ENCODE measurements at regions not wholly inside any gene's neighbourhood (a gene's known extent, or its start where the extent isn't known, plus 50 kb on each side); places are given as distances from the start of the nearest gene placed in this dataset.

DNA sequence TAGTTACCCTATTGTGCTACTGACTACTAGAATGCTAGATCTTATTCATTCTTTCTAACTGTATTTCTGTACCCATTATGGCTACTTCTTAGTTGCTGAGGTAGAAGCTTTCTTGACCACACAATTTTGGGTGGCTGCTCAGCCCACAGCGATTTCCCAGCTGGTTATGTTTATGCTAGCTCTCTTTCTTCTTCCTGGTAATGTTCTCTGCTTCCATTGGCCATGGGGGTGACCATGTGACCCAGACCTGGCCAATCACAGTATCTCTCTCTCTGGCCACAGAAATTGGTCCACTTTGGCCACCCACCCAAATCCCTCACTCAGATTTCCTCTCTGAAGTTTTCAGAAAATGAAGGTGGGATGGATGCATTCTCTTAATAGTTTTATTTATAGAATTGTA, 427.9 kb upstream of the CLINT1 start:
- DNase-seq = no peak

DNA sequence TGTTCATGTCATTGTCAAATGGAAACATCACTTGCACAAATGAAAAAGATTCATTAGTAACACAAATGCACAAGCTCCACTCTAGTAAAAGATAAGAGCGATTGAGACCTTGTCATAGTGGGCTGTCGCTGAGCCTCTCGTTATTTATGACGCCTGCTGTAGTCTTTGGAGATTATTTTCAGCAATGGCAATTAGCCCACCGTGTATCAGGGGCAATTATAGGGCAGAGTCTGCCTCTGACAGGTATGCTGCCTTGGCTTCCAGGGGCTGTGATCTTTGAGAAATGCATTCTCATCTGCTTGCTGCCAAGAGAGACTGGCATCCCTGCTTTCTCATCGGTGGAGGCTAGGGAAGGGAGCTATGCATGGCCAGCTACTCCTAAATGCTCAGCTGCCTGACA, 426.8 kb upstream of the CLINT1 start:
- peak; percentile 62 for DNase-seq

DNA sequence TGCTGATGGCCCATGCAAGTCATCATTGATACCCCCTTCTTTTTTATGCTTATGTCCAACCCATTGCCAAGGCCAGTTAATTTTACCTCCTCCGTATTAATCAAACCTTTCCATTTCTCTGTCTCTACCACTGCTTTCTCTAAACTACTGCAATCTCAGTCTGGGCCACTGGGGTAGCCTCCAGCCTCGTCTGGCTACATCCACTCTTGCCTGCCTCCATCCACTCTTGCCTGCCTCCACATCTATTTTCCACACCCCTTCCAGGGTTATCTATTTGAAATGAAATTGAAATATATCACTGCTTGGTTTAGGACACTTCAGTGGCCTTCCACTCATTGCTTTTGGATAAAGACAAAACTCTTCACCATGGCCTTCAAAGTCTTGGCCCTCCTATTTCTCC, 425.3 kb upstream of the CLINT1 start:
- no peak for DNase-seq

DNA sequence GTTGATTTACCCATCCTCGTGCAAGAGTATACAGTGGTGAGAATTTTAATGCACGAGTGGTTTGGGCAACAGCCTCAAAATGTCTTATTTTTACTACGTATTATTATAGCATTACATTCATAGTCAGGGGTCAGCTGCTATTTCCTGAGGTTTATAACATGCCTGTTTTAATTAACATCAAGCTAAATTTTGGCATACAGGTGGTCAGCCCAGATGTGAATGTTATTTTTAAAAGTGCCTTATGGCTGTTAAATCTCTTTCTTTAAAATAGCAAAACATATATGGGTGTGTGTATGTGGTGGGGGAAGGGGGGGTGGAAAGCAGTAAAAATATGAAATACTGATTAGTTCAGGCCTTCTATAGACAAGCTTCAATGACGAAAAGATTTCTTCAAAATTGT, 424.5 kb upstream of the CLINT1 start:
- DNase-seq = no peak

DNA sequence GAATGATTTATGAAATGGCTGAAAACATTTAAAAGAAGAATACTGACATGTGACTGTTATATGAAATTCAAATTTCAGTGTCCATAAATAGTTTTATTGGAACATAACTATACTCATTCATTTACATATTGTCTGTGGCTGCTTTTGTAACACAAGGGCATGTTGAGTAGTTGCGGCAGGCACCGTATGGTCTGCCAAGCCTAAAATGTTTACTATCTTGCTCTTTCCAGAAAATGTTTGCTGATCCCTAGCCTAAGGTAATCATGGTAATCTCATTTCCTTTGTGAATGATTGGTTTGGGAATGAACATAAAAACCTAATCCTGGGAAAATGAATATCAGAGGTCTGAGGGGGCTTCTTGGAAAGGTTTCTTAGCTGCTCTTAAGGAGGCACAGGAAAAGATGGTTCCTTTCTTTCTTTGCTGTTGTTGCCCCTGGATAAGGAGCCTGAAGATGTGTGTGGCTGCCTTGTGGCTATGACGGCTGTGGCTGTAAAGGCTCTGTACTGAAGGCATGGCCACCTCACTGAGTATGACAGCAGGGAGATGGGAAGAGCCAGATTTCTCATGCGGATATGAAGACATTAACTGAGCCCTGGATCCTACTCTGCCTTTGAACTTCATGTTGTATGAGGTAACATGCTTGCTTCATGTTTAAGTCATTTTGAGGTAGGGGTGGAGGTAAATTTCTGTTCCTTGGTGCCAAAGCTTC, 419.4 kb upstream of the CLINT1 start:
- no peak for DNase-seq

DNA sequence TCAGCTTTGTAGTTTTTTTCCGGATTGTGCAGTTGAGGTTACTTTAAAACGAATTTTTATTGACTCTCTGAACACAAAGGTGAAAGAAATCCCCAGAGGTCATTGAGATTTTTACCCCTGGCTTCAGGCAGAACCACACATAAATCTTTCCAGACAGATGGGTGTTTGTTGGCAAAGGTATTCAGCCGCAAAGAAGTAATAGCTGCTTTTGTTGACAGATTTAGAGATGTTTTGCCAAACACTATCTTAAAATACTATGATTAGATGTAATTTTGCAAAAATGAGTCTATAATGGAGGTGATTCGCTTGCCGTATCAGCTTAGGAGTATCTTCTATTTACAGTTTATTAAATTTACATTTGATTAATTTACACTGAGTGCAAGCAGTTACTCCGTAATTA, 418.3 kb upstream of the CLINT1 start:
- DNase-seq = peak; percentile 42

DNA sequence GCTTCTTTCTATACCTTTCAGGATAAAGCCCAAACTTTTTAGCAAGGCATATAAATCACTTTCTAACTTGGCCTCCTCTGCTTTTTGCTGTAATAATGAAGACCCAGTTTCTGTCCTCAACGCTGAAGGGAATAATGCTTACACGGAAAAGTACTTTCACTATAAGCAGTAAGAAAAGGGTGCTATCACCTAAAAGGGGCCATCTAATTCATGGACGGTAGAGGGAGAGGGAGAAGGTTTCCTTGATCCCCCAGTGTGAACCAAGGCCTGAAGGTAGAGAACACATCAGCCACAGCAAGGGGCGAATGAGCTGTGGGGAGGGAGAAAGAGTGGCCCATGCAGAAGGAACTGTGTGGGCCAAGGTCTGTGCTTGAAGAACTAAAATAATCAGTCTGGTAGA, 417.7 kb upstream of the CLINT1 start:
- no peak for DNase-seq

DNA sequence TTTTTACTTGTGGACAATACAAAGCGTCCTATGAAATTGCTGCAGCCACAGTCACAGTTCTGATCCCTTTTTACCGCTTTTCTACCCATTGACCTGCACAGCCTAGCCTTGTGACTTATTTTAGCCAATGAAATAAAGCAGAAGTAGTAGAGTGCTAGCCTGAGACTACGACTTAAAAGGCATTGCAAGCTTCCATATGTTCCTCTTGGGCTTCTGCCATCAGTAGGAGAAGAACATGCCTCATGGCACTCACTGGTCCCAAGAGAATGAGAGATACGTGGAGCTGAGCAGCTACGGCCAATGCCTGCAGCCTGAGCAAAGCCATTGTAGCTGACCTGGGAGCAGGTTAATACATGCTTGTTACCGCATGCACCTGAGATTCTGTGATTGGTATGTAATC, 416.6 kb upstream of the CLINT1 start:
- no peak for DNase-seq

GRCh38 chr5:158273035-158273434, 414.1 kb upstream of the CLINT1 start:
- DNase-seq = no peak

DNA sequence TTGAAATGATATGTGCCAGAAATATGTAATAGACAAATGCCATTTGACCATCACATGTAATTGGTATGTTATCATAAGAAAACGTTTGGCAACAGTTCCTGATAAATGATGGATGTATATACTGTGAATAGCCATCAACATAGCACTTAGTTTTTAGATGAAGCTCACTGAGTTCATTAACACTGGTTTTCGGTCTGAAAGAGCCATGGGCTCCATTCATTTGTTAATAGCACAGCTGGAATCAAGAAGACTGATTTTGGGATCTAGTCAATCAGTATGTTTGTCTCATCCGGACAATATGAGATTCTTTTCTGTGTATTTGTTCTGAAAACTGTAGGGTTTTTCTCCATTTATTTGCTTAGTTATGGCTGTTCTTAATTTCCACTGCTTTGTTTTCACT, 413.5 kb upstream of the CLINT1 start:
- DNase-seq = no peak

DNA sequence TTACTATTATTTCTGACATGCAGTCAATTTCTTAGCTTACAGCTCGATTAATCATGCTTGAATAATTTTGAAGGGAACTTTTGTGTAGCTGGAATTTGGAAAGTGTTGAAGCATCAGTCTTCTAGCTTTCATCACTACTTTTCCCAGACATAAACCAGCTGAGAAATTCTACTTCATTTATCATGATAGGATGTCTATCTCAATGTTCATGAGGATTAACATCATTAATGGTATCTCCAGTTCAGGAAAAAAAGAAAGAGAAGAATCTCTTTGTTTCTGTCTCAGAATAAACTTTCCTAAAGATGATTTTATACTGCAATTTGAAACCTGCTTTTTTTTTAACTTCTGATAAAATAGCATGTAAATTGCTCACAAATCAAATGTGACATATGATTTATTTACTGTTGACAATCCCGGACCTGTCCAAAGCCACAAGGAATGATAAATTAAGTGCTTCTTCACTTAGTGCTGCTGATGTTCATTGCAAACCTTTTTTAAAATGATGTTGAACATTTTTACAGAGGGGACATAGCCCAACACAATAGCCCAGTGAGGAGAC, 412.1 kb upstream of the CLINT1 start:
- no peak for DNase-seq

GRCh38 chr5:158268286-158268685, 409.3 kb upstream of the CLINT1 start:
- DNase-seq = no peak

GRCh38 chr5:158267228-158267627, 408.3 kb upstream of the CLINT1 start:
- DNase-seq = no peak

DNA sequence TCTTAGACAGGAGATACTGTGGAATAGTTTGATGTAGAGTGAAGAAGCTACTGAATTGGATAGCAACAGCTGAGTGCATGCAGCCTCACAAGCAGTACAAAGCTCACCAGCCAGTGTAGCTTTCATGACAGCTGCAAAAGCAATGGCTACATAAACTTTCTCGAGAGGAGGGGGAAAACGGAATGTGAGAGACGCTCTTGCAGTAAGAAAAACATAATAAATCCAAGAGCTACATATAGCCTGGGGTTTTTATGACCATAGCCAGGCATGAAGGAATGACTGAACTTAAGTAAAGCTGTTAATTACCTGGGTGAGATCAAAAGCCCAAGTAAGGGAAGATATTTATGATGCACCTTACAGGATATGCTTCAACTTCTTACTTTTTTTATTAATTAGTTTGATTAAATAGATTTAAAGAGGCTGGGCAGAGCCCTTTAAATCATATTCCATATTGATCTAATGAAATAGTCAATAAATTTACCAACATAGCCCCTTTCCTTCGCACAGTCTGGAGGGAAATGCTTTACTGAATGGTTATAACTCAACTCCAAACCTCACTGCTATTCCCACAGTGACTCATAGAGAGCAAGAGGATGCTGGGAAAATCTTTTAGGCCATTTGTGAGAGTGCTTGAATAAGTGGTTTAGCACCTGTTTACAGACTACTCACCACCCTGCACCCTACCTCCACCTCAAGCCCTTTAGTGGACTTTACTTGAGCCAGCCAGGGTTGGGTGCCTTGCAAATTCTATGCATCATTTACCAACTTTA, 407.2 kb upstream of the CLINT1 start:
- DNase-seq = no peak

GRCh38 chr5:158265346-158265745, 406.4 kb upstream of the CLINT1 start:
- no peak for DNase-seq

DNA sequence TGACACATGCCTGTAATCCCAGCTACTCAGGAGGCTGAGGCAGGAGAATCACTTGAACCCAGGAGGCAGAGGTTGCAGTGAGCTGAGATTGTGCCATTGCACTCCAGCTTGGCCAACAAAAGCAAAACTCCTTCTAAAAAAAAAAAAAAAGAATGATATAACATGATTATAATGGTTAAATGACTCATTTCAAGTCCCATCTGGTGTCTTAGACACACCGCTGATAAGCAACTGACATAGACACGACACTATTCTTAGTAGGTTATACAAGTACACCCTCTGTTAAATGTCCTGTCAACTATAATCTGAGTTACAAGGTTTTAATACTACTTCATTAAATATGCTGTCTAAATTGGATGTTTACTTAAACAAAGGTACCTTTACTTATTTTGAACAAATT, 405.3 kb upstream of the CLINT1 start:
- no peak for DNase-seq

- no peak for DNase-seq
These were observed 402.9 kb upstream of the CLINT1 start for GRCh38 chr5:158261674-158262367.

GRCh38 chr5:158256096-158256495, 397.2 kb upstream of the CLINT1 start:
- no peak for DNase-seq

GRCh38 chr5:158255609-158256008, 396.7 kb upstream of the CLINT1 start:
- DNase-seq = no peak

DNA sequence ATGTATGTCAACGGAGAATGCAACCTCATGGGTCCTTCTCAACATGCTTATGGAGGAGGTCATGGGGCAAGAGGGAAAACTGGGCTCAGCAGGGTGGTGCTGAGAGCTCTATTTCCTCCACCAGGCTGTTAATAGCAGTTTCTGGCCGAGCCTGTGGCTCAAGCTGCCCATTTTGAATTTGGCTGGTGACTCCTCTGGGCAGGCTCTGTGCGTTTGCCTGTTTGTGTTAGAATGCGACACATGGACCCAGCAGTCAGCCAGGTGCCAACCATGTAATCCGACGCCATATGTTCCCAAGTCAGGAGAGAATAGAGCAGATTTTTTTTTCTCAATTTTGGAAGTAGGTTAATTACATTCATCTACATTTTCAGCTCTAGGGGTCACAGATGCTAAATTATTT, 387.7 kb upstream of the CLINT1 start:
- no peak for DNase-seq

DNA sequence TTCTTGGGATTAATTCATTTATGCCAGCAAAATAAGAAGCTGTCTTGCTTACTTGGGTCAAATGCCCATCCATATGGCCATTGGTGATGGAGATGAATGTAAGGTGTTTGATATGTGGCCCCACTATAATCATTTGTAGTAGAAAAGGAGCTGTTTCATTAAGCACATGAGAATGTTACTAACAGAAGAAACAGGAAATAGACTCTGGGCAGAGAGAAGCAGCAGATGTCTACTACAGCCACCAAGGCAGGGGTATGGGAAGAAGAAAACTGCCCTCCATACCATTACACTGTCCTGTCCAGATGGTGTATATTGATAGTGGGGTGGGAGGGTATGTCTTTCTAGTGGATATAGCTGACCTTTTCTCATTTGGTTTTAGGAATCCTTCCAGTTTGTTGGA, 386.6 kb upstream of the CLINT1 start:
- DNase-seq = no peak

DNA sequence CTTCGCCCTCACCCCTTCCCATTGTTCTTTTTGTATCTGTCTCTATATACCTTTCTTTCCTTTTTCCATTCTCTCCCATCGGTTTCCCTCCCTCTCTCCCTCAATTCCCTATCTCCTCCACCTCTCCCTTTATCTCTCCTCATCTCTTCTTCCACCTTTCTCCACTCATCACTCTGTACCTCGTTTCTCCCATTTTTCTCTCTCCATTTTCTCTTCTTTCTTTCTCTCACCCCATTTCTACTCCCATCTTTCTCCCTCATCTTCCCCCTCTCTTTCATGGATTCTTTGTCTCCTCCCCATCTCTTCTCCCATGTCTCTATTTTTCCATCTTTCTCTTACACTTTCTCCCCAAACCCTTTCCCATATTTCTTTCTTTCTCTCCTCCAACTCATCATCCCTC, 385.9 kb upstream of the CLINT1 start:
- no peak for DNase-seq

DNA sequence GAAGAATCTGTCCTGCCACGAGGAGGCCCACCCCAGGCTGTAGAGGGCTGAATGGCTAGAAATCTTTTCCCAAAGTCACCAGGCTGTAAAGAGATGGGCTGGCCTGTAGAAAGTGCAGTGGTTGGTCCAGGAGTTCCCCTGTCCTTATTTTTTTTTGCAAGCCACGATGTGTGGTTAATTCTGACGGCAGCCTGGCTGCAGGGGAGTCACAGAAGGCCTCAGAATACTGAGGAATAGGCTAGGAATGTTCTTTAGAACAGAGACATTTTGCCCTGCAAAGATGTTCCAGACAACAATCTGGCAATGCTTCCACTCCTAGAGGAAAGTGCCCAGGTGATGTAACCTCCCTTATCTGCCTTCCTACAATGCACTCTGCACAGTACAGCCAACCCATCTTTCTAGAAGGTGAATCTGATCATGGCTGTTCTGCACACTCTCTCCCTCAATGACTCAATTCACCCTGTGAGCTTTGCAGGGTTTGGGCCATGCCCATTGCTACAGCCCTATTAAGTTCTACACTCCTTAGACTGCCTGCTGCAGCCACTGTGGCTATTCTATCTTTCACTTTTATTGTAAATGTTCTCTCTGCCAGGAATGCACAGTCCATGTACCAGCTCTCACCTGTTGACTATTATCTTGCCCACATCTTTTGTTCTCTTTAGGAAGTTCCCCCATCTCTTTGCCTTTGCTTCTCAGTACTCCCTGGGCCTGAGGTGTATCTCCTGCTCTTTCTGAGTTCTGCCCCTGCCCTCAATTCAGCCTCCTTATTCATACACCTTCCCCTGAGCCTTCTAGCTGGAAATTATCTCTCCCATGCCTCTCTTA, 377.8 kb upstream of the CLINT1 start:
- no peak for DNase-seq
